ENCODE measurements at regions not wholly inside any gene's neighbourhood (a gene's known extent, or its start where the extent isn't known, plus 50 kb on each side); places are given as distances from the start of the nearest gene placed in this dataset.

DNA sequence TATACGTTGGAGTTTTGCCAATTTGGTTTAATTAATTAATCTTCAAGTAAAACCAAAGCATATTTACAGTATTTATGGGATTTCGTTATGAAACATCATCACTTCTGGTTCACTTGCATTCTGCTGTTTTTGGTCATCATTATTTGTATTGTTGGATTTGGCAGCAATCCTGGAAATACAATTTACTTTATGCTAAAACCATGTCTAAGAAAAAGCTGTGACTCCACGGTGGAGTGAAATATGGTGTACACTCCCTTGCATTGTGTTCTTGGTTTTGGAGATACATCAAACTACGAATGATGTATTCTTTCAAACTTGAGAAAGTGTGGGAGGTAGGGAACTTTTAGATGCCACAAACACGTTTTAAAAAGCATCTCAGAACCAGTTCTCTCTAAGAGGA lies 106.4 kb downstream of the CTAGE1 start:
- 10 to 11% methylated on average over 5 of the region's 5 CpGs for WGBS, 2 experiments (ENCODE audit: low coverage in 1 of 2, low lambda C conversion rate in 2 of 2, missing lambda C conversion rate in 2 of 2)
- TF ChIP-seq EZH2phosphoT487 (IDR thresholded peaks at IDR 0.05; ENCODE audit: insufficient read depth, low read depth) (no peak), EZH2 (IDR thresholded peaks at IDR 0.05; ENCODE audit: insufficient read depth, poor library complexity, severe bottlenecking) (no peak)
- Histone ChIP-seq H3F3A (ENCODE audit: insufficient read depth) (peaks cover 70% of the 10 kb centered on the region), H3K9ac (0 out of 2 replicates have a peak overlapping the region, but pooled peaks have one; percentile 9), H3K9me2 (ENCODE audit: insufficient read depth) (no peaks in the 10 kb centered on the region), H3K36me3 (ENCODE audit: low read depth) (no peaks in the 10 kb centered on the region), H3K27ac (peak overlapping the region; percentile 46; the same call in 1 of the 2 replicates), H3K27me3 (replicated peaks; ENCODE audit: insufficient read depth) (no peaks in the 10 kb centered on the region), H4K20me1 (ENCODE audit: insufficient read depth) (no peaks in the 10 kb centered on the region), H3K4me2 (ENCODE audit: unreplicated experiment) (peak overlapping the region; percentile 35), H3K9me3 (ENCODE audit: low read depth) (no peaks in the 10 kb centered on the region), H3K4me1 (ENCODE audit: insufficient read depth) (peaks cover 55% of the 10 kb centered on the region), H2AFZ (no peak overlapping the region), H3K4me3 (no peak overlapping the region), H3K79me2 (ENCODE audit: insufficient read depth) (no peaks in the 10 kb centered on the region)
- in situ Hi-C loops (cut with MboI), result no loop called here
- peak; percentile 81 for DNase-seq

DNA sequence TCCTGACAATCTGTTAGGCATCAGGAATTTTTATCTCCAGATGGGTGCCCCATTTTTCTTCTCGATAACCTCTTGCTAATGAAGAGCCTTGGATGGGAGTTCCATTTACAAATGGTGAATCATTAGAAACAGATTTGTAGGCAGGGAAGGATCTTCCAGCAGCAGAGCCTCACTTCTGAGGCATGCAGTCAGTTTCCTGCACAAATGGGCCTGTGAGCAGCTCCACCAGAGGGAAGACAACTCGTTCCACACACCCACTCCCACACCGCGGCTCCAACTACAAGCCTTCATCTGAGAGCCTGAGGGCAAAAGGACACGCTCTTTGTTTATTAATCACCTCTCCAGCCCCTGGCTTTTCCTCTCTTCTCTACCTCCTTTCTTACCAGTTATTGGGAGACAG lies 108.5 kb downstream of the CTAGE1 start:
- Histone ChIP-seq H3K4me3 (peak overlapping the region; percentile 1; the same call in 1 of the 2 replicates), H3K79me2 (ENCODE audit: insufficient read depth) (no peaks in the 10 kb centered on the region), H3K4me1 (ENCODE audit: insufficient read depth) (peaks cover 45% of the 10 kb centered on the region), H3K4me2 (ENCODE audit: unreplicated experiment) (peak overlapping the region; percentile 31), H3K27me3 (replicated peaks; ENCODE audit: insufficient read depth) (no peaks in the 10 kb centered on the region), H3K9me2 (ENCODE audit: insufficient read depth) (no peaks in the 10 kb centered on the region), H2AFZ (peak overlapping the region; percentile 56), H3F3A (ENCODE audit: insufficient read depth) (peaks cover 61% of the 10 kb centered on the region), H3K9me3 (ENCODE audit: low read depth) (no peaks in the 10 kb centered on the region), H4K20me1 (ENCODE audit: insufficient read depth) (no peaks in the 10 kb centered on the region), H3K27ac (peak overlapping the region; percentile 68), H3K9ac (peak overlapping the region; percentile 20; the same call in 1 of the 2 replicates), H3K36me3 (ENCODE audit: low read depth) (no peaks in the 10 kb centered on the region)
- 2 to 4% methylated on average over 5 of the region's 5 CpGs for whole genome bisulfite sequencing, 2 experiments (ENCODE audit: low coverage in 1 of 2, low lambda C conversion rate in 2 of 2, missing lambda C conversion rate in 2 of 2)
- in situ Hi-C loops (cut with MboI), result no loop called here
- TF ChIP-seq EZH2phosphoT487 (IDR thresholded peaks at IDR 0.05; ENCODE audit: insufficient read depth, low read depth) (no peak), EZH2 (IDR thresholded peaks at IDR 0.05; ENCODE audit: insufficient read depth, poor library complexity, severe bottlenecking) (no peak)
- DNase-seq, result peak; percentile 89

DNA sequence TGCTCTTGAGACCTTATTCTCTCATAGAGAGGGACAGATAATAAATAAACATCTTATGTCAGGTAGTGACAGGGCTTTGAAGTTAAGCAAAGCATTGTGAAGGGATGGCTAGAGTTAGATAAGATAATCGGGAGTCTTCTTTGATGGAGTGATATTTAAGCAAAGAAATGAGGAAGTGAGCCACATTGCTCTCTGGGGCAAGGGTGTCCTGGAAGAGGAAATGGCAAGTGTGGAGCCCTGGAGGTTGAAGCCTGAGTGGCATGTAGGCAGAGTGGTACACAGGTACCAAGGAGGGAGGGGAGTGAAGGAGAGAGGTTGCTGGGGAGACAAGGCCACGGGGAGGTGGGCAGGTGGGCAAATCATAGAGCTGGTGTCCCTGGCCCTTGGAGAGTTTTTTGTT lies 110.2 kb downstream of the CTAGE1 start:
- TF ChIP-seq EZH2 (IDR thresholded peaks at IDR 0.05; ENCODE audit: insufficient read depth, poor library complexity, severe bottlenecking), result no peak
- no peak for TF ChIP-seq EZH2phosphoT487 (IDR thresholded peaks at IDR 0.05; ENCODE audit: insufficient read depth, low read depth)
- in situ Hi-C loops (cut with MboI), result no loop called here
- Histone ChIP-seq H2AFZ (no peak overlapping the region), H3F3A (ENCODE audit: insufficient read depth) (peaks cover 44% of the 10 kb centered on the region), H3K9ac (no peak overlapping the region), H3K4me3 (no peak overlapping the region), H3K36me3 (ENCODE audit: low read depth) (no peaks in the 10 kb centered on the region), H3K79me2 (ENCODE audit: insufficient read depth) (no peaks in the 10 kb centered on the region), H3K9me2 (ENCODE audit: insufficient read depth) (no peaks in the 10 kb centered on the region), H3K27ac (no peak overlapping the region), H3K4me2 (ENCODE audit: unreplicated experiment) (no peak overlapping the region), H3K9me3 (ENCODE audit: low read depth) (no peaks in the 10 kb centered on the region), H4K20me1 (ENCODE audit: insufficient read depth) (no peaks in the 10 kb centered on the region), H3K4me1 (ENCODE audit: insufficient read depth) (peaks cover 34% of the 10 kb centered on the region), H3K27me3 (replicated peaks; ENCODE audit: insufficient read depth) (no peaks in the 10 kb centered on the region)
- WGBS, 2 experiments (ENCODE audit: low coverage in 1 of 2, low lambda C conversion rate in 2 of 2, missing lambda C conversion rate in 2 of 2), result 25 to 28% methylated on average over 2 of the region's 2 CpGs
- no peak for DNase-seq

DNA sequence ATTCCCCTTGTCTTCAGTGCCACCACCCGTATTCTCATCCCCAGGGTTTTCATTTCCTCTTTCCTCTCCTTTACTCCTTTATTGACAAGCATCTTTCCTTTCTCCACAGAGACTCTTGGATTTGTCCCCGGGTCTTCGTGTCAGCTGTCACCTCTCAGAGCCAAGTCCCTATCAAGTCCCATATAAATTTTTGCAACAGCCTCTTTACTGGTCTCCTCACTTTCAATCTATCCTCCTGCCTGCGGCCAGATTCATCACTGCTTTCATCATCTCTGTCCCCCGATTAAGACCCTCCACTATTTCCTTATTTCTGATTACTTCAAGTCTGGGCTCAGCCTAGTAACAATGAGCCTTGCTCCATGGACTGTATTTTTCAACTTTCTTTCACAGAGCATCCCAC lies 113.8 kb downstream of the CTAGE1 start:
- Histone ChIP-seq H3K36me3 (ENCODE audit: low read depth) (no peaks in the 10 kb centered on the region), H3K79me2 (ENCODE audit: insufficient read depth) (no peaks in the 10 kb centered on the region), H4K20me1 (ENCODE audit: insufficient read depth) (no peaks in the 10 kb centered on the region), H3K4me3 (no peak overlapping the region), H3K4me2 (ENCODE audit: unreplicated experiment) (no peak overlapping the region), H3K27ac (no peak overlapping the region), H3K9me2 (ENCODE audit: insufficient read depth) (no peaks in the 10 kb centered on the region), H3K9ac (no peak overlapping the region), H3F3A (ENCODE audit: insufficient read depth) (peaks cover 10% of the 10 kb centered on the region), H2AFZ (no peak overlapping the region), H3K4me1 (ENCODE audit: insufficient read depth) (peaks cover 11% of the 10 kb centered on the region), H3K27me3 (replicated peaks; ENCODE audit: insufficient read depth) (no peaks in the 10 kb centered on the region), H3K9me3 (ENCODE audit: low read depth) (no peaks in the 10 kb centered on the region)
- WGBS, 2 experiments (ENCODE audit: low coverage in 1 of 2, low lambda C conversion rate in 2 of 2, missing lambda C conversion rate in 2 of 2), result 87 to 91% methylated on average over 5 of the region's 5 CpGs
- no peak for TF ChIP-seq EZH2 (IDR thresholded peaks at IDR 0.05; ENCODE audit: insufficient read depth, poor library complexity, severe bottlenecking)
- no peak for DNase-seq
- in situ Hi-C loops (cut with MboI), result no loop called here

DNA sequence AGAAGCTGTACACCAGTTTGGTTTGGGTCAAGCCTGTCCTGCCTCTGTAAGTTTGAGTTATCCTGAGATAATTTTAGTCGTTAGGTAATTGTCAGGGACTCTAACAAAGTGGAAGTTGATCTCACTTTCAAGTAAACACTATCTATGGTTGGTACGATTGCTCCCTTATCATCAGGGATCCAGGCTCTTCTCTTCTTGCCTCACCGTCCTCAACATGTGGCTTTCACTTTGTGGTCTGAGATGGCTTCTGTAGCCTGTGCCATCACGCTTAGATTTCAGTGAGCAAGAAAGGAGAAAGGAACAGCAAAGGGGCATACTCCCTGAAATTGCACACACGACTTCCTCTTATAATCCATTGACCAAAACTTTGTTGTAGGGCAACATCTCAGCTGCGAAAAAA lies 115.6 kb downstream of the CTAGE1 start:
- Histone ChIP-seq H3F3A (ENCODE audit: insufficient read depth) (no peaks in the 10 kb centered on the region), H3K9me2 (ENCODE audit: insufficient read depth) (no peaks in the 10 kb centered on the region), H3K36me3 (ENCODE audit: low read depth) (no peaks in the 10 kb centered on the region), H3K4me3 (no peak overlapping the region), H4K20me1 (ENCODE audit: insufficient read depth) (no peaks in the 10 kb centered on the region), H3K79me2 (ENCODE audit: insufficient read depth) (no peaks in the 10 kb centered on the region), H3K27me3 (replicated peaks; ENCODE audit: insufficient read depth) (no peaks in the 10 kb centered on the region), H3K4me2 (ENCODE audit: unreplicated experiment) (no peak overlapping the region), H3K4me1 (ENCODE audit: insufficient read depth) (peaks cover 7% of the 10 kb centered on the region), H2AFZ (no peak overlapping the region), H3K9me3 (ENCODE audit: low read depth) (no peaks in the 10 kb centered on the region), H3K9ac (no peak overlapping the region), H3K27ac (no peak overlapping the region)
- WGBS, 2 experiments (ENCODE audit: low coverage in 1 of 2, low lambda C conversion rate in 2 of 2, missing lambda C conversion rate in 2 of 2), result 78 to 85% methylated on average over 6 of the region's 6 CpGs
- TF ChIP-seq EZH2 (IDR thresholded peaks at IDR 0.05; ENCODE audit: insufficient read depth, poor library complexity, severe bottlenecking) (no peak), EZH2phosphoT487 (IDR thresholded peaks at IDR 0.05; ENCODE audit: insufficient read depth, low read depth) (no peak)
- no peak for DNase-seq
- in situ Hi-C loops (cut with MboI), result no loop called here
